ENCODE measurements at regions not wholly inside any gene's neighbourhood (a gene's known extent, or its start where the extent isn't known, plus 50 kb on each side); places are given as distances from the start of the nearest gene placed in this dataset.

DNA sequence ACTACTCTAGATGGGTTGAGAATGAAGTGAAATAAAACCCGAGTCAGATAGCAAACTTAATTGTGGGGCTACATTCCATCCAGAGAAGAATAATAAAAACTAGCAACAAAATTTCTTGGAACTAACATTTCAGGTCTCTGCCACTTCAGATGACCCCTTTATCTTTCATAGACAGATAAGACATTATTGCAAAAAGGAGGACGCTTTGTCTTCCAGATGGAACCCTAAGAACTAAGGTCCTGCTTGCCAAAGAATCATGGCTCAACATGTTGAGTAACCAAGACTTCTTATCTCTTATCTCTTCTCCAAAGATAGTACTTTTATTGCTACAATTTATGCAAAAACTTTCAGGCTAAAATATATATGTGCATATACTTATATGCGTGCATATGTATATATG is 221.1 kb upstream of the PREP start:
- no peaks in the 10 kb centered on the region for H3K36me3 ChIP-seq (ENCODE audit: insufficient read depth, low read length)
- no peaks in the 10 kb centered on the region for H3K9me3 ChIP-seq (ENCODE audit: low read length)
- no peaks in the 10 kb centered on the region for H4K20me1 ChIP-seq (ENCODE audit: insufficient read depth, low read length)
- no peaks in the 10 kb centered on the region for H3K79me2 ChIP-seq (ENCODE audit: insufficient read depth, low read depth, low read length)
- POLR2A ChIA-PET, result interaction anchor here (0.7 kb wide), 1 partner anchor 335 kb away, joined by 3 read pairs; no protein-coding TSS in a partner anchor
- no peak overlapping the region for H3K4me3 ChIP-seq (ENCODE audit: low read depth, low read length, poor library complexity, severe bottlenecking)
- no TSS peak for BruUV-seq (replicated peaks)
- no peak for DNase-seq (ENCODE audit: low spot score)
- H2AFZ ChIP-seq (ENCODE audit: low read length), result no peak overlapping the region
- no peak overlapping the region for H3K4me2 ChIP-seq (ENCODE audit: low read length)
- no peak overlapping the region for H3K27ac ChIP-seq (ENCODE audit: low read depth, low read length, poor library complexity, severe bottlenecking)
- TF ChIP-seq EZH2phosphoT487 (IDR thresholded peaks at IDR 0.05; ENCODE audit: borderline replicate concordance, low read depth, low read length), result no peak
- TF ChIP-seq, protein P1, sequence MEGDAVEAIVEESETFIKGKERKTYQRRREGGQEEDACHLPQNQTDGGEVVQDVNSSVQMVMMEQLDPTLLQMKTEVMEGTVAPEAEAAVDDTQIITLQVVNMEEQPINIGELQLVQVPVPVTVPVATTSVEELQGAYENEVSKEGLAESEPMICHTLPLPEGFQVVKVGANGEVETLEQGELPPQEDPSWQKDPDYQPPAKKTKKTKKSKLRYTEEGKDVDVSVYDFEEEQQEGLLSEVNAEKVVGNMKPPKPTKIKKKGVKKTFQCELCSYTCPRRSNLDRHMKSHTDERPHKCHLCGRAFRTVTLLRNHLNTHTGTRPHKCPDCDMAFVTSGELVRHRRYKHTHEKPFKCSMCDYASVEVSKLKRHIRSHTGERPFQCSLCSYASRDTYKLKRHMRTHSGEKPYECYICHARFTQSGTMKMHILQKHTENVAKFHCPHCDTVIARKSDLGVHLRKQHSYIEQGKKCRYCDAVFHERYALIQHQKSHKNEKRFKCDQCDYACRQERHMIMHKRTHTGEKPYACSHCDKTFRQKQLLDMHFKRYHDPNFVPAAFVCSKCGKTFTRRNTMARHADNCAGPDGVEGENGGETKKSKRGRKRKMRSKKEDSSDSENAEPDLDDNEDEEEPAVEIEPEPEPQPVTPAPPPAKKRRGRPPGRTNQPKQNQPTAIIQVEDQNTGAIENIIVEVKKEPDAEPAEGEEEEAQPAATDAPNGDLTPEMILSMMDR (conservative IDR thresholded peaks at IDR 0.05; ENCODE audit: low read length), result no peak
- no peaks in the 10 kb centered on the region for H3K4me1 ChIP-seq (ENCODE audit: insufficient read depth, low read length, poor library complexity, severe bottlenecking)
- intact Hi-C loops (cut with micrococcal nuclease; ENCODE audit: unreplicated experiment), result no loop called here
- H3K9me2 ChIP-seq (ENCODE audit: insufficient read depth, low read length), result no peaks in the 10 kb centered on the region
- CTCF ChIA-PET (ENCODE audit: unreplicated experiment), result no interaction called here

DNA sequence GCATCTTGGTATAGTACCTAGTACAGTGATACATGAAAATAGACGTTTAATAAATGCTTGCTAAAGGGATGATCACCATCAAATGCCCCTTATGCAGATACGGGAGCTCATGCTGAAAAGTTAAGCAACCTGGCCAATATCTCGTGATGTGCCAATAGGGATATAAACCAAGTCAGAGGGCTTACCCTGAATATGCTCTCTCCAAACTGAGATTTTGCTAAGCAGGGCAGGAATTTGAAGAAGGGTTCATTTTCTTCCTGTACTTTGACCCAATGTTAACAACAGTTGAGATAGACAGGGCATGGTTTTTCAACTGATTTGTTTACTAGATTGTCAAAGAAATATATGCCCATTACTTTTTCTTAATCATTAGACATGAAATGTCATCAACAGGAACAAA is 219.3 kb upstream of the PREP start:
- DNase-seq (ENCODE audit: low spot score), result no peak
- ChIA-PET CTCF (ENCODE audit: unreplicated experiment) (no interaction called here), POLR2A (interaction anchor here (0.7 to 1.4 kb wide), 2 partner anchors 10 to 423 kb away, joined by 3 to 5 read pairs; no protein-coding TSS in a partner anchor)
- H3K9me3 ChIP-seq (ENCODE audit: low read length), result no peaks in the 10 kb centered on the region
- H3K27ac ChIP-seq (ENCODE audit: low read depth, low read length, poor library complexity, severe bottlenecking), result no peak overlapping the region
- no peaks in the 10 kb centered on the region for H3K9me2 ChIP-seq (ENCODE audit: insufficient read depth, low read length)
- H3K4me2 ChIP-seq (ENCODE audit: low read length), result no peak overlapping the region
- intact Hi-C loops (cut with micrococcal nuclease; ENCODE audit: unreplicated experiment), result no loop called here
- TF ChIP-seq EZH2phosphoT487 (IDR thresholded peaks at IDR 0.05; ENCODE audit: borderline replicate concordance, low read depth, low read length), result no peak
- BruUV-seq (replicated peaks), result no TSS peak
- no peaks in the 10 kb centered on the region for H3K79me2 ChIP-seq (ENCODE audit: insufficient read depth, low read depth, low read length)
- no peak overlapping the region for H2AFZ ChIP-seq (ENCODE audit: low read length)
- H3K36me3 ChIP-seq (ENCODE audit: insufficient read depth, low read length), result no peaks in the 10 kb centered on the region
- H3K4me3 ChIP-seq (ENCODE audit: low read depth, low read length, poor library complexity, severe bottlenecking), result no peak overlapping the region
- no peaks in the 10 kb centered on the region for H4K20me1 ChIP-seq (ENCODE audit: insufficient read depth, low read length)
- no peaks in the 10 kb centered on the region for H3K4me1 ChIP-seq (ENCODE audit: insufficient read depth, low read length, poor library complexity, severe bottlenecking)

DNA sequence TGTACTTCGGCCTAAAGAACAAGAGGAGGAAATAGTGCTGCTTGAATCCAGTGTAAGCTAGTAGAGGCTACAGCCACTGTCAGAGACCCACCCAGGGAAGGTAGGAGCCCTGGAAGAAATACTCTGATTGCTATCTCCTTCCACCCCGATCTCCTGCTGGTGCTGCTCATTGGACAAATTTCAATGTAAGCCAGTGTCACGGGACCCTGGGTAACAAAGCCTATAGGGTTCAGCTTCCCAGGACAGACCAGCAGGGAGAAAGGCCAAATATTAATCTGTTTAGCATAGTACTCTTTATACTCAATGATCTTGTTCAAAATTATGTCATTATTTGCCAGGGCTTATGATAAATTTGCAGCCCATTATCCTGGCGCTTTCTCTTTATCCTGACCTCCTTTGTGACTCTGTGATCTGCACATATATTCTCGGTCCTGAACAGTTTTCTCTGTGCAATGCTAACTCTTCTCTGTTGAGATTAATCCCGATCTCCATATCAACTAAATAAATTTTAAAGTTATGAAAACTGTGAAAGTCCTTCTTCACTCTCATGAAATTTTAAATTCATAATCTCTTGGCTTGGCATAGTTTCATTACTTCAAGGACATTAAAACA is 218.8 kb upstream of the PREP start:
- H3K4me2 ChIP-seq (ENCODE audit: low read length), result no peak overlapping the region
- BruUV-seq (replicated peaks), result no TSS peak
- DNase-seq (ENCODE audit: low spot score), result no peak
- no peaks in the 10 kb centered on the region for H3K79me2 ChIP-seq (ENCODE audit: insufficient read depth, low read depth, low read length)
- H4K20me1 ChIP-seq (ENCODE audit: insufficient read depth, low read length), result no peaks in the 10 kb centered on the region
- no peaks in the 10 kb centered on the region for H3K36me3 ChIP-seq (ENCODE audit: insufficient read depth, low read length)
- H3K27ac ChIP-seq (ENCODE audit: low read depth, low read length, poor library complexity, severe bottlenecking), result no peak overlapping the region
- no peak overlapping the region for H3K4me3 ChIP-seq (ENCODE audit: low read depth, low read length, poor library complexity, severe bottlenecking)
- ChIA-PET POLR2A (no interaction called here), CTCF (ENCODE audit: unreplicated experiment) (no interaction called here)
- no peaks in the 10 kb centered on the region for H3K4me1 ChIP-seq (ENCODE audit: insufficient read depth, low read length, poor library complexity, severe bottlenecking)
- no peak overlapping the region for H2AFZ ChIP-seq (ENCODE audit: low read length)
- H3K9me3 ChIP-seq (ENCODE audit: low read length), result no peaks in the 10 kb centered on the region
- intact Hi-C loops (cut with micrococcal nuclease; ENCODE audit: unreplicated experiment), result no loop called here
- no peaks in the 10 kb centered on the region for H3K9me2 ChIP-seq (ENCODE audit: insufficient read depth, low read length)
- TF ChIP-seq EZH2phosphoT487 (IDR thresholded peaks at IDR 0.05; ENCODE audit: borderline replicate concordance, low read depth, low read length), result no peak
- TF ChIP-seq, protein P1 (conservative IDR thresholded peaks at IDR 0.05; ENCODE audit: low read length), result no peak

Data from OCI-LY7 (cell line).